GM12891 (cell line): ENCODE measurements at regions not wholly inside any gene's neighbourhood (a gene's known extent, or its start where the extent isn't known, plus 50 kb on each side); places are given as distances from the start of the nearest gene placed in this dataset.
"Not testable (repeated sequence)": the region's sequence is repeated elsewhere in the genome, so short reads cannot be mapped to it uniquely, and the experiment has no call there.

Experiments used
- DNase-seq: peaks from one replicate; pipeline ENCODE4 v3.0.0; 2011; ENCODE audit warnings: low spot score; ENCODE audit not compliant: insufficient read length
- FAIRE-seq: peaks from 2 replicates; lab custom pipeline; 2011; peaks lifted over from hg19 to GRCh38; lab: Jason Lieb, UNC
- PAX5 ChIP-seq: IDR thresholded peaks from 2 replicates; pipeline ENCODE4 v1.6.1; 2011; ENCODE audit warnings: low read length, moderate library complexity, mild to moderate bottlenecking; ENCODE audit not compliant: insufficient read depth, severe bottlenecking
- POLR2A ChIP-seq: IDR thresholded peaks from 2 replicates; pipeline ENCODE4 v1.6.1; 2011; ENCODE audit warnings: low read depth, low read length, control low read depth
- POLR2AphosphoS5 ChIP-seq: IDR thresholded peaks from 2 replicates; pipeline ENCODE4 v1.6.1; 2011; ENCODE audit warnings: low read depth, low read length, control low read depth
- POU2F2 ChIP-seq: IDR thresholded peaks from 2 replicates; pipeline ENCODE4 v1.6.1; 2011; ENCODE audit warnings: low read depth, mild to moderate bottlenecking, control low read depth, low read length, moderate library complexity
- SPI1 ChIP-seq: IDR thresholded peaks from 2 replicates; pipeline ENCODE4 v1.6.1; 2011; ENCODE audit warnings: low read depth, low read length, control low read depth
- TAF1 ChIP-seq: IDR thresholded peaks from 2 replicates; pipeline ENCODE4 v1.6.1; 2011; ENCODE audit warnings: low read depth, low read length, control low read depth

DNA sequence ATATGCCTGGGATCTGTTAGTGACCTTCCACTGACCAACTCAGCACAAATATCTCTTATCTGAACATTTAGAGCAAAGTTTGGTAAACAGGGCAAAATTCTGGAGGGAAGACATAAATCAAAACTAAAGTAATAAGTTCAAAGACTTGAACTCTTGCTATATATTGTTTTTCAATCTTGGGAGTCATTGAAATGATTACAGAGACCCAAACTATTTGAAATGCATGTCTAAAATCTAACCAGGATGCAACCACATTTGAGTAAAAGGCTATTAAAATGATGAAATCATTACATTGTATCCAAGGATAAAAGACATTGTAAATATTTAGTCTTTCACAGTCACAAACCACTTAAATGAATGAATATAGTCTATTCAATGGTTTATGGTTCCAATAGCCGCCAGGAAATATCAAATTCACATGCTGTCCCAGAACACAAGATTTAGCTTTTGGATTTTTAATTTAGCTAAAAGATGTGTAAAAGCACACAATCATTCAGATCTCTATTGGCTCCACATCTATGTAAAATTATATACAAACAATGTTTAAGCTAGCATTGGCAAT lies 256.6 kb upstream of the EPHA7 start:
- DNase-seq = no peak
- FAIRE-seq = no peak
- no peak for TF ChIP-seq POLR2AphosphoS5
- no peak for TF ChIP-seq SPI1
- TF ChIP-seq POLR2A = no peak
- TF ChIP-seq POU2F2 = no peak
- TF ChIP-seq TAF1 = no peak
- TF ChIP-seq PAX5 = no peak

DNA sequence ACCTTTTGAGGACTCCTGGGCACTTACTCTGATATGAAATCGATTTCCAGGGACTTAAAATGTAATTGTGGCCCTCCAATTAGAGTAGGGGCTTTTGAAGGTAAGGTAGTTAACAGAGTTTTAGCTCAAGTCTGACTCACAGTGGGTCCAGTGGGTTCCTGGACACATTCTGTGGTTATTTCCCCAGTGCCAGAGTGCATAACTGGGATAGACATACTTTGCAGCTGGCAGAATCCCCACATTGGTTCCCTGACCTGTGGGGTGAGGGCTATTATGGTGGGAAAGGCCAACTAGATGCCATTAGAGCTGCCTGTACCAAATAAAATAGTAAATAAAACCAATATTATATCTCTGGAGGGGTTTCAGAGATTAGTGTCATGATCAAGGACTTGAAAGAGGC lies 243.8 kb upstream of the EPHA7 start:
- no peak for TF ChIP-seq POU2F2
- no peak for TF ChIP-seq SPI1
- no peak for TF ChIP-seq POLR2AphosphoS5
- TF ChIP-seq POLR2A = no peak
- FAIRE-seq (no peak), DNase-seq (no peak)

DNA sequence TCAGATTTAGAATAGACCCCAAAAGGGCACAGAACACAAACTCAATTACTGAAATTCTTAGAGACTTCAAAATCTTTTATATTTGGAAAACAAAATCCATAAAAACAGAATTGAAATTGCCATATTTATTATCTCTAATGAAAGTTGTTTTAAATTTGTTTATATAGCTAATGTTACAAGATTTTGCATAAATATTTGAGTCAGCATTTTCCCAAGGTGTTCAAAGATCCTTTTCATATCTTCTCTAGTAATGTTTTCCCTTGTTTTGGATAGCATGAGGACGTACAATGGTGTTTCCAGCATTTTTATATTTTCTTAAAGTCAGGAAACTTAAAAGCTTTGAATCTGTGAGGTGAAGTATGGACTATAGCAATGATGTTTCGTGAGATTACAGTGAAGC lies 235.2 kb upstream of the EPHA7 start:
- TF ChIP-seq POU2F2 = no peak
- FAIRE-seq (no peak), DNase-seq (no peak)

GRCh38 chr6:93644611-93645010 lies 225.3 kb upstream of the EPHA7 start:
- no peak for DNase-seq

GRCh38 chr6:93639126-93639525 lies 219.8 kb upstream of the EPHA7 start:
- TF ChIP-seq TAF1 (no peak), PAX5 (no peak), SPI1 (no peak), POLR2AphosphoS5 (no peak), POLR2A (no peak), POU2F2 (no peak)
- DNase-seq = no peak
- FAIRE-seq = no peak

More at GRCh38 chr6:93644611-93645010, 225.3 kb upstream of the EPHA7 start:
- TF ChIP-seq PAX5 = no peak
- FAIRE-seq = no peak

GRCh38 chr6:93636987-93637664 lies 217.8 kb upstream of the EPHA7 start:
- DNase-seq, FAIRE-seq: not testable (repeated sequence)

- no peak for TF ChIP-seq SPI1
- TF ChIP-seq PAX5 = no peak
- TF ChIP-seq TAF1 = no peak
- TF ChIP-seq POU2F2 = no peak
- no peak for TF ChIP-seq POLR2AphosphoS5
- TF ChIP-seq POLR2A = no peak
- DNase-seq (no peak), FAIRE-seq (no peak)
Measured at GRCh38 chr6:93624408-93624807, 205.0 kb upstream of the EPHA7 start.

DNA sequence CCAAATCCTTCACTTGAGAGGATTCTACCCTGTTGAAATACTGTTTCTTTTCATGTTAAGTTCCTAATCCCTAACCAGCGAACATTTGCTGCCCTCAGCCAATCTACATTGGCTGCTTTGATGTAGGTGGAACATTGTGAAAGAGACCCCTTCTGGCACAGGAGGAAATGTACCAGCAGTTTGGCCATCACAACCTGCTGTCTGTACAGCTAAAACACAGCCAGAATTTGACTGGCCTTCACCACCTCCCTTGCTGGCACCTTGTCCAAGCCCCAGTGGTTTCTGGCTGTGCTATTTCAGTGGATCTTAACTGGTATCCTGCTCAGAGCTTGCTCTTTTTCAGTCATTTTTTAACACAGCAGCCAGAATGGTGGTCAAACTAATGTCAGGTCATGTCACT lies 202.1 kb upstream of the EPHA7 start:
- no peak for FAIRE-seq
- no peak for TF ChIP-seq POLR2A
- TF ChIP-seq SPI1 = no peak
- no peak for TF ChIP-seq PAX5
- no peak for TF ChIP-seq POU2F2
- no peak for TF ChIP-seq TAF1
- DNase-seq = no peak

- FAIRE-seq (no peak), DNase-seq (no peak)
- no peak for TF ChIP-seq PAX5
- no peak for TF ChIP-seq TAF1
- TF ChIP-seq POLR2AphosphoS5 = no peak
- TF ChIP-seq POU2F2 = no peak
- TF ChIP-seq SPI1 = no peak
- no peak for TF ChIP-seq POLR2A
Measured at GRCh38 chr6:93604951-93605350, 185.6 kb upstream of the EPHA7 start.

GRCh38 chr6:93592417-93592816 lies 173.1 kb upstream of the EPHA7 start:
- DNase-seq (no peak), FAIRE-seq (no peak)
- no peak for TF ChIP-seq SPI1
- no peak for TF ChIP-seq POLR2A
- no peak for TF ChIP-seq PAX5
- TF ChIP-seq POLR2AphosphoS5 = no peak
- no peak for TF ChIP-seq POU2F2
- no peak for TF ChIP-seq TAF1

DNA sequence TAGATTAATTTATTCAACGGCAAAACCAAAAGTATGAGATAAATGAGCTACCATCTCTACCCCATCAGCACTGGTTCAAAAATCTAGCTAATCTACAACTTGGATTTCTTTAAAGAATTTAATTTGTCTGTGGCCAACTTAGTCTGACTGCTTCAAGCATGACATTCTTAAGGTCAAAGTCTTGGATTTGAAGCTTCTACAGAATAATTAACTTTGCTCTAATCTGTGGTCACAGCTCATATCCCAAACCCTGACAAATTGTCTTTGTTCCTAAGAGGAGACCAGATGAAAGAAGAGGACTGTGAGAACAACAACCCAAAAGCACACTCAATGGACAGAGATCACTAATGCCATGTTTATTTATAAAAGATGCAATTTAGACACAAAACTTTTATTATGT lies 166.9 kb upstream of the EPHA7 start:
- TF ChIP-seq SPI1 = no peak
- no peak for TF ChIP-seq POLR2A
- TF ChIP-seq PAX5 = no peak
- TF ChIP-seq POLR2AphosphoS5 = no peak
- TF ChIP-seq POU2F2 = no peak
- no peak for TF ChIP-seq TAF1

More for the DNA sequence above, 166.9 kb upstream of the EPHA7 start:
- DNase-seq = no peak
- no peak for FAIRE-seq
